SIG-M5 treated with dmso at 0.1 percent for 504 hours (cell line): ENCODE measurements at regions not wholly inside any gene's neighbourhood (a gene's known extent, or its start where the extent isn't known, plus 50 kb on each side); places are given as distances from the start of the nearest gene placed in this dataset.

Experiments used
- DNase-seq: peaks from one replicate; lab custom pipeline; 2025; ENCODE audit not compliant: unreplicated experiment; lab: John Stamatoyannopoulos, UW

DNA sequence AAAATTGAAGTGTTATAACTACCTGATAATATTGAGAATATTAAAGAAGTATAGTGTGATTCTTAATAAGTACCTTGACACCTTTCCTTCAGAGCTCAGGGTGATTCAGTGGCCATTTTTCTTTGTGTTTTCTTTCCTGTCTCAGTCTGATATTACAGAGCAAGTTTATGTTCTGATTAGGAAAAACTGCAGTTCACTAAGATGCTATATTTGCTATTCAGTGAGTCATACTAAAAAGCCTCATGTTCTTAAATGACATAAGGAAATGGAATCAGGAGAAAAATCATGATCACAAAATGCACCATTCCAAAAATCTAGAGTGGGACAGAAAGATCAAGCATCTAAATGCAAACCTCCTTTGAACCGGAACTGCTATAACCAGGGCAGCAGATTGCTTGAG lies 390.6 kb upstream of the ATP2B1 start:
- DNase-seq = no peak

DNA sequence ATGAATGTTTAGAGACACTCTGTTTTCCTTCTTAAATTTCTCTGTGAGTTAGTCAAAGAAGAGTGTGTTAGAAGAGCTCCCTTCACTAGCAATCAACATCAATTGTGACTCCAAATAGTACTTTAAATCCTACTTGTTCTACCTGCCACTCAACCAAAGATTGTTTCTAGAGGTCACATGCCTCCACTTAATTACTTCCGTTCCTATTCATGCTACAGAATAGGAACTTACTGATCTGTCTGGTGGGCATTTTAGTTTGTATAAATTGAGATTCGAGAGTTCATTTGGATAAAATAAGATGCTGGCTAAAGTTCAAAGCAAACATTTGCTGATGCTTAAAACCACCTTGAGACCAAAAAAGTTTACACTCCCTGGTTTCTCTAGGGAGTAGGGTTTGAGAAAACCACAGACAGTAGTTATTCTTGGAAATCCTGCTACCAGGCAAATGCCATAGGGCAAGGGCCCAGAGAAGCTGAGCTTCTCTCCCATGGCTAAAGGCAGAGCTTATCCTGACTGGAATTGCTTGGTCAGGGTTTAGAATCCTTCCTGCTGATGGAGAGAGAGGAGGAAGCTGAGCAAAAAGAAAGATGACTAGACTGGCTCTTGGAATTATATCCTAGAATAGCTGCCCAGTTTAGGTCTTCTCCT lies 389.6 kb upstream of the ATP2B1 start:
- DNase-seq = no peak

DNA sequence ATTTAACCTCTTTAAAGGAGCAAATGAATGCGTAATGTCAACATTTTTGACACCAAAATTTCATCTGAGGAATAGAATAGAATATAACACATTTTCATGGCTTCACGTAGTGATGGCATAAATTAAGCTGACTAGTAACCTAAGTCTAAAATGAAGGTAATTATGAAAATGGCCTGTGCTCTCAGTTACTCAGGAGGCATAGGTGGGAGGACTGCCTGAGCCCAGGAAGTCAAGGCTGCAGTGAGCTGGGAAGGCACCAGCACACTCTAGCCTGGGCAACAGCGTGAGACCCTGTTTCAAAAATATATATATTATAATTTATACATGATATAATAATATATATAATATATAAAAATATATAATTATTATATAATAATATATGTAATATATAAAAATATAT lies 383.2 kb upstream of the ATP2B1 start:
- DNase-seq = no peak

DNA sequence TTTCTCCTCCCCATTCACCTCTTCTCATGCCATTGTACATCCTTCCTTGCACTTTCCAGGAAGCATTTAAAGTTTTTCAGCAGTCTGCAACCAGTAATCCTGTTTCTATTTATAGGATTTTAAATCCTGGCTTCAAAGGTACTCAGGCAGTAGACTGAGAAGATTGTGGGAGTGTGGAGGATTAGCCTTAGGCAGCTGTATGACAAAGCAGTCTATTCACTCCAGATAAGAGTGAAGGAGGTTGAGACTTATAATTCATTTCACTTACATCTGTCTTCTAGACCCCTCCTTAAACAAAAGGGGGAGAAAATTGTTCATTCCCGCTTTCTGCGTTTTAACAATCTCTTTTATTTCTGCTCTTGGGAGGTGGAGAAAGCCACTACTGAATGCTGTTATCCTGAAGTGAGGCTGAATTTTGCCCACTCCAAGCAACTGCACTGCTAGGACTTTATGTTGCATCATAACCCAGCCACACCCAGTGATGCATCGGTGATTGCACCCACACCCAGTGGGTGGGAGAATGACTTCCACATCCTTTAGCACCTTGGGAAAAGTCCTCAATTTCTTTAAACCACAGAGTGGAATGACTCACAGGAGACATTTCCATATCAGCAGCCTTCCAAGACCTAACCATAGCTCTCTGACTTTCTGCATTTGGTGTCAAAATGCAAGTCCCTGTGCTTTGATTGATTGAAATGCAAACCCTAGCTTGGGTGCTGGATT lies 382.5 kb upstream of the ATP2B1 start:
- peak; percentile 5 for DNase-seq

DNA sequence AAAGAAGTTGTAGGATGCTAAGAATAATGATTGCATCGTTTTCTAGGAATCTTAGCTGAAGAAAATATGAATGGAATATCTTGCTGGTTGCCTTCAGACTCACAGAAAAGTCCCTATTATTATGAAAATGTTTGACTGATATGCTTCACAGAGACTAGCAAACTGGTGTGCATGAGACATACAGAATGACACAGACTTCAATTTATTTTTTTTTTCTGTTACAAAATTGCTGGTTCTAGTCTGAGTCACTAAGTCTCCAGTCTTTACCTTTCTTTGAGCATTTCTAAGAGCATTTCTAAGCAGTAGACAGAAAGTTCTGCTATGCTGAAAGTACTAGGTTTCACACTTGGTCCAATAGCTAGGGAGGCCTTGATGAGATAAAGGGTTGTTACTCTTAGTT lies 377.6 kb upstream of the ATP2B1 start:
- no peak for DNase-seq

DNA sequence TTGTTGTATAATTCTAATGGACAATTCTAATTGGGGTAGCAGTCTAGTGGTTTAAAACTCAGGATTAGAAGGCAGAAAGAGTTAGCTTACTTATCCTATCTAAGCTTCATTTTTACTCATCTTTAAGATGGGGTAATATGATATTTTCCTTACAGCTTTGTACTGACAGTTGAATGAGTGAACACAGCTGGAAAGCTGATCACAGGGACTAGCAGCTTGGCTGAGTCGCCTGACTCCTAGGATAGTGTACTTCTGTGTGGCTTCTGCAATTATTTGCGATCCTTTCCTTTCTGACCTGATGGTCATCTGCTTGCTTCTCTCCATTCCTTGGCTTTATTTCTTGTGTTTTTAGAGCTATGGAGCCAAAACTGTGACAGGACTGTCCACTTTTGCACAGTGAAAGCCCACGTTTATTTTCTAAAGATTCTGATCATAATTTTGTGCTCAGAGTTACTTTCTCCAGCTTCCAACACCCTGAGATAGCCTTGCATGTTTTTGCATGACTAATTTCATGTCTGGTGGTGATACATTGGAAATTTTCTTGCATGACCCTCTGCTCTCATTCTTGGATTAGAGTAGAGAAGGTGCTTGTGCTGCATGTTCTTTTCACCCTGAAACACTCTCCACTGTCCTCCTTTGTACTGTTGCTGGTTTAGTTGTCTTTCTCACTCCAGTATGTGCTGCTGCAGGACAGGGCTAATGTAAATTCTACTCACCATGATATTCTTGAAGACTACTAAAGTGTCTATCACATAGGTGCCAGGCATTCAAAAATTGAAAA lies 377.0 kb upstream of the ATP2B1 start:
- DNase-seq = no peak

DNA sequence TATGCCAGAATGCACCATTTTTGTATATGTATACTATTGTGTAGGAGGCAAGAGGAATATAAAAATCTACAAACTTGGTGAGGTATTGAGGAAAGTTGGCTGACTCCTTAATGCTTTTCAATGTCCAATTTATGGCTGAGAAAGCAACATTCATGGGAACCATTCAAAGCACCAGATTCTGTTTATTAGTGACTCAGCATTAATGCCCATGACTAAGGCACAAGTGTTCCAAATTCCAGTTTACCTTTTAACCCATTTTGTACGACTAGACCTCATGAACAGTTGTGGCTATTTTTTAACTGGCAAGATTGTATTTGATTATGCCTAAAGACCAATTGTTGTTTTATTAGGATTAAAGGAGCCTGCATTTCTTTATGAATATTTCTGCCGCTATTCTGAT lies 375.4 kb upstream of the ATP2B1 start:
- DNase-seq = no peak

DNA sequence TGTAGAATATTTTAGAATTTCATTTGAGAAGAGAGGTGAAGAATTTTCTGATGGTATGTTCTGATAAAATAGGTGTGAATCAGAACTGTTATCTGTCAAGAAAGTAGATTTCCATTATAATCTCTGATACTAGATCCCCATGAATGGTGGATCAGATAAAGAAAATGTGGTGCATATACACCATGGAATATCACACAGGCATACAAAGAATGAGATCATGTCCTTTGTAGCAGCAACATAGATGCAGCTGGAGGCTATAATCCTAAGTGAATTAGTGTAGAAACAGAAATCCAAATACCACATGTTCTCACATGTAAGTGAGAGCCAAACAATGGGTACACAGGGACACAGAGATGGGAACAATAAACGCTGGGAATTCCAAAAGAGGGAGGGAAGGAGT lies 372.0 kb upstream of the ATP2B1 start:
- DNase-seq = no peak

DNA sequence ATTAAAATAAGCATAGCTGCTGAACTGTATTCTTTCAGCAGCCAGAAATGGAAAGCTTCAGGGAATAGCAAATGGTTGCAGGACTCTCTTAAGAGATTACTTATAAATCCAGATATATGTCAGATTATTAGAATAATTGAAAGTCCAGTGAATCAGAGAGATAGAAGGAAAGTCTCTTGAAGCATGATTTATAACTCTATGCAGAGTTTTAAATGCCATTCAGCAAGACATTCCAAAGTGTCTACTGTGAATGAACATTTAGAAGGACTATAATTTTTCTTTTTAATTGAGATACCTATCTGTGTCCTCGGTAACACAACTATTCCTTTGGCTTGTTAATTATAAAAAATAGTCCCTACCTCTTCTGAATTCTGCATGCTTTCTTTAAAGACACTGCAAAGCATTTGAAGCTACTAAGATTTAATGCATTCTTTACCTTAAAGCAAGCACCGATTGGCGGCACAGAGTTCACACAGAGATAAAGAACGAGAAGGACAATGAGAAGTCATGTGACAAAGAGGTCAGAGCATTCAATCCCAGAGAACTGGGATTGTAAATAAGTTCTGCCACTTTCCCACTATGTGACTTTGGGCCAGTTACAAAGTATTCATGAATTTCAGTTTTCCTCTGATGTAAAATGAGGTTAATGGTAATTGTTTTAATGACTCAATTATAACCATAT lies 371.0 kb upstream of the ATP2B1 start:
- no peak for DNase-seq

DNA sequence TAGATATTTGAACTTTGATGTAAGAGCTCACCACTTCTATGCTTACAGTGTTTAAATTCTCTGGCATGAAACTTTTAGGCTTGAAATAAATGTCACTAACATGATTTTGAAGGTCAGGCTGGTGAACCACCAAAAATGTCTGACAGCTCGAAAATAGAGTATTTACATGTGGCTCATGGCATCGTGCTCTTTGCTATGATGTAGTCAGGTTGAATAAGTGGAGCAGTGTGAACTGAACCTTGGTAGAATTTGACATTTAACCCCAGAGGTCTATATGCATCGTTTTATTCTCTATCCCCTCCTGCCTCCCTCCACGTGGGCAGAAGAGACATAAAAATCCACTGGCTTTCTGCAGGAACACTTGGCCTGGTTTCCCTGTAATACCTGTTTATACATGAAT lies 369.7 kb upstream of the ATP2B1 start:
- no peak for DNase-seq

DNA sequence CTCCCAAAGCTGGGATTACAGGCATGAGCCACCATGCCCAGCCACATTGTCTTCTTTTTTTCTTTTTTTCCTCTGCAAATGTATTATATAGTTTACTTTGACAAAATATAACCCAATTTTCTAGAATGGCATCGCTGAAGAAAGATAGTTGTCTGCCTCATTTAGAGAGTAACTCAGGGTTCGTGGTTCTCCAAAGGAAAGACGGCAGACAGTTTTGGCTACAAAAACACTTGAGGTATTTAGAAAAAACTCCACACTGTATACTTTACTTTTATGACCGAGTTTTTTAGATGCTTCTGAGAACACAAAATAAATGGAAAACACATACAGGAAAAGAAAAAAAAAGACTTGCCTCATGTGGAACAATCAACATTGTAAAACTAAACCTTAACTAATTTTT lies 369.1 kb upstream of the ATP2B1 start:
- no peak for DNase-seq

DNA sequence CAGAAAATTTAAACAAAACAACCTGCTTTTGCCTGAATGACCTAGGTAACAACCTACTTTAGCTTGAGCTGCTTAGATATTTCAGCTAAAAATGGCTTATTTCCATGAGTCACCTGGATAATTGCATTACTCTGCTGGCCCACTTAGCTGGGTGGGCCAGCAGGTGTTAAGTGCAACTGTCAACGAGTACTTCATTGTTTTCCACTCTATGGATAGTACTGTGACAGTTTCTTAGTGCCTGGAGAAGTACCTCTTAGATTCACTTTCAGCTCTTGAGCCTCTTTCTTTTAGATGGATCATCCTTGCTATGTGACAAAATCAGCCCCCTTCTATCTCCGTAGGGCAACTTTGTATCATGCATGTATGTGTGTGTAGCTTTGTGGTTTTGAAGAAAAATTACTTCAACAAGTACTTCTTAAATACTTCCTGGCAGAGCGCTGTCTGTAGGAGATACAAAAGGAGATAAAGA lies 368.2 kb upstream of the ATP2B1 start:
- no peak for DNase-seq

DNA sequence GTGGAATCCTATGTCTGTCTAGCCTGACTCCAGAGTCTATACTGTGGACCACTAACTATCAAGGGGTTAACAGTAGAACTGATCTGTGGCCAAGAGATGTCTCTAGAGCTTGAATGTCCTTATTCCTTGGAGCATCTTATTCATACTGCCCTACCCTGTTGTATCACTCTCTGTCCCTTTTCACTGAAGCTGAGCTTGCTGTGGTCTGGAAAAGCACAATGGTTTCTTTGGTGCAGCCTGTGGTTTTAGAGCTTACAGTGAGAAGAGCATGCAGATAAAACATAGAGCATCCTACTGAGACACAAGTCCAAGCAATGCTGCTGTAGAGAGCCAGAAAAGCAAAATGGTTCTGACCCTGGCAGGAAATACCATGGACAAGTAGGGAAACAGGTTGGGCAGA lies 367.0 kb upstream of the ATP2B1 start:
- DNase-seq = no peak

DNA sequence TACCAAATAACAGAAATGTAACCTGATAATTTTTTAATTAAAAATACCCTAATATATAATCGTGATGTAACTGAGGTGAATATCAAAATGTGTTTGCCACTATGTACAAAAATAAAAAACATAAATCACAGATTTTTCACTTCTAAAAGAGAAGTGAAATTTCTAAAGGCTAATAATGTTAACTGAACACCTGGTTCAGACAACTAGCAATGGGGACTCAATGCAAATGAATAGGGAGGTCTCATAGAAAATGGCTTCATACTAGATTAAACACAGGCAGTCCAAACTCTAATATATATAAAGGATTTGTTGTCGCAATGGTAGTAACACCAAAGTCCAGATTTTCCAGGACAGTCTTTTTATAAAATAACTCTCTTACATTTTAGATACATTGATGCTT lies 365.4 kb upstream of the ATP2B1 start:
- no peak for DNase-seq

DNA sequence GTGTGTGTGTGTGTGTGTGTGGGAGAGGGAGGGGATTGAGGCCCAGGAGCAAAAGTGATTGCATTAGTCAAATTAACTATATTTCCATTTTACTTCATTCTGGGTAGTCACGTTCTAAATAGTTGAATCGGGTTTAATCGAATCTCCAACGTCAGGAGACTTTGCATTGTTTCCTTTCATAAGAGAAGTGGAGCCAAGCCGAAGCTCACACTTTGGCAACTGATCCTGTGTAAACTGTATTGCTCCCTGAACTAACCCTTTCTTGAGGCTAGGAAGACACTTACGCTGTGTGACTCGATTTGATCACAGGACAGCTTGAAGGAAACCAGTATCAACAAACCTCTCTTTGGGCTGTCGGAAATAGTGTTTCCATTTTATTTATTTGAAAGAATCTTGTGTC lies 363.4 kb upstream of the ATP2B1 start:
- DNase-seq = no peak

DNA sequence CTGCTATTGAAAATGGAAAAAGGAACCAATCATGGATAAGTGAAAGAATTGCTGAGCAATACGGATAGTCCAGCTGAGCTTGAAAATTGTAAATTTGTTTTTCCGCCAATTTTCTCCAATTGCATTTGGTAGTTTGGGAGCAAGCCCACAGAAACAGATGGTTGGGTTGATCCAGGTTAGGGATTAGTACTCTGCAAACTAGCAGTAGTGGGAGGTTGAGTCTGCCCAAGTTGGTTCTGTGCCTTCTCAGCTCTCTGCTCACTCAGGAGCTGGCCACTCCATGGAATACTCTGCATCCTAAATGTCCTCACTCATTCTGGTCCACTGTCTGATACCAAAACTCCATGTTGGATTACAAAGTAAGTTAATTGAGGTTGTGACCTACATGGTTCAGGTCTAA lies 361.1 kb upstream of the ATP2B1 start:
- no peak for DNase-seq

DNA sequence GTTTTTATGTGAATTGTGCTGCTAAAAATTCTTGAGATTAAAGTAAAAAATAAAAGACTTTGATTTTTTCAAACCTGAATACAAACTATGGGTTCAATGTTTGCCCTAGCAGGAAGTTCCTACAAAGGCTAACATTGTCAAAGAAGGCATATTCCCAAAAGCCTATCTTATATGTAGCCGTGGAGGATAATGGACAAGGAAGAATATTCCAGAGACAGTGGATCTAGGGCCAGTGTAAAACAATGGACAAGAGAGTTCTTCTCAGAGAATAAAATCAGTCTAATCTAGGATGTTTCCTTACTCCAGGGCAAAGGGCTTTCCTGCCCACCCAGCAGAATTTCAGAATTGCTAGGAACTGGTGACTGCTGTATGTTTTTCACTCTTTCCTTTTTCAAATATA lies 359.2 kb upstream of the ATP2B1 start:
- no peak for DNase-seq

DNA sequence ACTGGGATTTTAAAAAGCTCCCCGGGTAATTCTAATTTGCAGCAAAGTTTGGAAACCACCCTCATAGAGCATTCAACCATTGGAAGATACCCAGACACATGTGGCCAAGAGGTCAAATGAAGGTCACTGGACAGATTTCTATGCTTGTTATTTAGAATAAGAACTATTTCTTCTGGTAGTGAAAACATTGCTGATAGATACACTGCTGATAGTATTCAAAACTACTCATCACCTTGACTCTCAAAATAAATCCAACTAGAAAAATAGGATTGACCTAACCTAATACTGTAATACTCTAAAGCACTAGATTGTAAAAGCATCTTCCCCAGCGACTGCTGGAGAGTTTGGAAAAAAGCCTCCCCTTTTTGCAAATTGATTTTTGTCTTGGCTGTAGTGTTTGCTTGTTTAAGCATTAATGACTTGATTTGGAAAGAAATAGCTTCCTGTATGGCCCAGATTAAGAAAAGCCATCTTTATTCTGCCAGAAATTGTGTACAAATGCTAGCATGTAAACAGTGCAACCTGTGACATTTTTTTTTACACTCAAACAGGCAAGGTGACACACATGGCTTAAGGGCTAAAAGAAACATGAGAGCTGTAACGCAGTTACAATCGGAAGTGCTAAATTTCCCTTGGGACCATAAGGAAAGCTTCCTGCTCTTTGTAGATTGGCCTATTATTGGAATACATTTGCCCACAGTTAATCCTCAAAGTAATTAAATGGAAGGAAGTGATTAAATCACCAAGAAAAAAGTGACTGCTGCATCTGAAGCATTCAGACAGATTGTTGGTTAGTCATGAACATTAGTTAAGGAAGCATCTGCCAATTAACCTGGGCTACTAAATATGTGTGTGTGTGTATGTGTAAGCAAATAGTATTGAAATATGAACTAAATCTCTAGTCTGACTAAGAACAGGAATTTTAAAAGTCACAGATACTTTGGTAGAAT lies 356.5 kb upstream of the ATP2B1 start:
- no peak for DNase-seq

DNA sequence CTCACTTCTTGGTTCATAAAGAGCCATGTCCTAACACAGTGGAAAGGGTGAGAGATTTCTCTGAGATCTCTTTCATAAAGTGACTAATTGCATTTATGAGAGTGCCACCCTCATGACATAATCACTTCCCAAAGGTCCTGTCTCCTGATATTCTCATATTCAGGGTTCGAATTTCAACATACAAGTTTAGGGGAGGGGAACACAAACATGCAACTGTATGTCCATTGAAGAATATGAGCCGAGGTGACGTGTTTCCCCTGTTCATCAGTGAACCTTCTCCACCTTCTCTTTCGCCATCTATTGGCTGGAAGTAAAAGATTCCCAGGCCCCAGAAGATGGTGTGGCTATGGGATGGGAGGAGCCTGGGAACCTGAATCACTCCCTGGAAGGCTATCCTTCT lies 354.2 kb upstream of the ATP2B1 start:
- DNase-seq = no peak

DNA sequence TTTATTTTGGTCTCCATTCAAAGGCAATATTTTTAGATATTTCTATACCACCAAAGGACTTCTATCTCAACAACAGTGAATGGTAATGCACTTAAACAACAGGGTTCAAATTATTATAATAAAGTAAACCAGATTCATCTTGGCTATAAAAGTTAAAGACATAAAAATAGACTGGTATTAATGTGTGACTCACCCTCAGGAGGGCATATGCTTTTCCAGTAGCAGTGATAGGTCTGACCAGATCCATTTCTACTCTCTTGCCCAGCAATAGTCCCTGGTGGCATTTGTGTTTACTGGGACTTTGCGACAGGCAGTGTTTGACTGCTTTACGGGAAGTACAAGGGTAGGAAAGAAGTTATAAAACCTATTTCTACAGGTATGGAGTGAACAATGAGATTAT lies 353.2 kb upstream of the ATP2B1 start:
- no peak for DNase-seq

DNA sequence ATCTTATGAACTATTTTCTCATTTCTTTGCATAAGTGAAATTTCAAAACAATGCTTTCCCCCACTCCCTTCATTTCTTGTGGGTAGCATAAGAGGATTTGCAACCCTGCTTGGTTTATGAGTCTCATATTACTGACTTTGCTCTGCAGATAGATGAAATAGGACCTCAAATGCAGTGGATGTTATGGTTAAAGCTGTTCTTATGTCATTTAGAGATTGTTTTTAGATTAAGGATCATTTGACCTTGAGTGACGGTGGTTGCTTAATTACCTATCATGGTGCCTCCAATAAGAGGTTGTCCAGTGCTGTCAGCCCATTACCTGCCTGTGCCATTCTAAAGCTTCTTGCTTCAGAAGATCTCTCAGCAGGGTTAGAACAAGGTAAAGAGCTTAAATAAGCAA lies 351.4 kb upstream of the ATP2B1 start:
- no peak for DNase-seq
